ENCODE measurements at regions not wholly inside any gene's neighbourhood (a gene's known extent, or its start where the extent isn't known, plus 50 kb on each side); places are given as distances from the start of the nearest gene placed in this dataset.

- CTCF ChIA-PET: no interaction called here
- DNase-seq: no peak
- H3K14ac ChIP-seq (replicated peaks; ENCODE audit: low read depth, low read length): no peak overlapping the region
- no peak overlapping the region for H3K23ac ChIP-seq (ENCODE audit: low read depth, low read length)
- no peak overlapping the region for H2BK15ac ChIP-seq (ENCODE audit: low read depth, low read length)
- H2BK120ac ChIP-seq (ENCODE audit: low read depth, low read length): no peak overlapping the region
- H3K79me1 ChIP-seq (ENCODE audit: low read depth in 1 of 2, low read length in 2 of 2): no peaks in the 10 kb centered on the region
- H3K4me1 ChIP-seq (ENCODE audit: control insufficient read depth, insufficient read depth, low read length): no peaks in the 10 kb centered on the region
- H3K4me3 ChIP-seq (ENCODE audit: insufficient read depth, low read depth, low read length): no peak overlapping the region
- dilution Hi-C loops (cut with HindIII; ENCODE audit: low sequenced_read_pairs, unreplicated experiment) (no loop called here), in situ Hi-C loops (cut with MboI; ENCODE audit: low sequenced_read_pairs) (no loop called here), intact Hi-C loops (cut with micrococcal nuclease) (no loop called here)
- no peak overlapping the region for H2BK20ac ChIP-seq (ENCODE audit: low read depth, low read length)
- ATAC-seq (ENCODE audit: low read depth): no peak
- H3K4me2 ChIP-seq (ENCODE audit: low read depth, low read length): no peak overlapping the region
- H2AK5ac ChIP-seq (ENCODE audit: low read depth, low read length): no peak overlapping the region
- no peak overlapping the region for H3K18ac ChIP-seq (ENCODE audit: low read depth, low read length)
- no peaks in the 10 kb centered on the region for H4K20me1 ChIP-seq (ENCODE audit: insufficient read depth, low read length)
- TF ChIP-seq CTCF (conservative IDR thresholded peaks at IDR 0.05; ENCODE audit: low read depth, low read length) (no peak), MAZ (IDR thresholded peaks at IDR 0.05; ENCODE audit: borderline replicate concordance, low read depth, low read length) (no peak), ELK1 (IDR thresholded peaks at IDR 0.05; ENCODE audit: borderline replicate concordance, low read depth, low read length) (no peak), NFE2L2 (IDR thresholded peaks at IDR 0.05; ENCODE audit: low read depth, low read length) (no peak), RFX5 (IDR thresholded peaks at IDR 0.05; ENCODE audit: low read depth, low read length) (no peak), FOS (IDR thresholded peaks at IDR 0.05; ENCODE audit: low read depth, low read length) (no peak), RCOR1 (IDR thresholded peaks at IDR 0.05; ENCODE audit: insufficient replicate concordance, low read length) (no peak), MXI1 (IDR thresholded peaks at IDR 0.05; ENCODE audit: borderline replicate concordance, low read depth, low read length) (no peak), CEBPB (IDR thresholded peaks at IDR 0.05; ENCODE audit: low read depth, low read length) (no peak), CHD1 (IDR thresholded peaks at IDR 0.05; ENCODE audit: low read depth, low read length) (no peak)
- BruUV-seq (replicated peaks): no TSS peak
- POLR2A ChIA-PET (ENCODE audit: unreplicated experiment): no interaction called here
- H2AK9ac ChIP-seq (replicated peaks; ENCODE audit: low read depth, low read length, poor library complexity): no peak overlapping the region
- no peak overlapping the region for H3K56ac ChIP-seq (ENCODE audit: extremely low read depth, insufficient read depth, low read length)
- no CpG with 5 or more reads among the region's 6 CpGs for WGBS, 2 experiments (ENCODE audit: extremely low coverage in 2 of 2, insufficient read length in 1 of 2)
- H2AFZ ChIP-seq (replicated peaks; ENCODE audit: low read length, poor library complexity): no peak overlapping the region
- H4K8ac ChIP-seq (ENCODE audit: low read depth in 2 of 2, low read length in 2 of 2): no peak overlapping the region
- H3K9me1 ChIP-seq (ENCODE audit: insufficient read depth, low read length): no peaks in the 10 kb centered on the region
- peaks cover 28% of the 10 kb centered on the region for H3K9me3 ChIP-seq (ENCODE audit: control insufficient read depth, insufficient read depth, low read length)
- H4K91ac ChIP-seq (ENCODE audit: insufficient read depth, low read depth, low read length): no peak overlapping the region
- H3K36me3 ChIP-seq (ENCODE audit: control insufficient read depth, insufficient read depth, low read length): no peaks in the 10 kb centered on the region
- no peak overlapping the region for H3K9ac ChIP-seq (ENCODE audit: low read depth, low read length)
- H3K27me3 ChIP-seq (ENCODE audit: control insufficient read depth, insufficient read depth, low read length): no peaks in the 10 kb centered on the region
- H3K27ac ChIP-seq (ENCODE audit: insufficient read depth, low read length): no peak overlapping the region
- no peak overlapping the region for H3K4ac ChIP-seq (ENCODE audit: low read depth, low read length)
- H4K5ac ChIP-seq (ENCODE audit: low read depth, low read length): no peak overlapping the region
- no peak overlapping the region for H2BK5ac ChIP-seq (ENCODE audit: low read depth, low read length, poor library complexity, severe bottlenecking)
Measured at GRCh38 chr1:4371849-4372248, 282.6 kb upstream of the AJAP1 start.
